ENCODE measurements at regions not wholly inside any gene's neighbourhood (a gene's known extent, or its start where the extent isn't known, plus 50 kb on each side); places are given as distances from the start of the nearest gene placed in this dataset.

- TF ChIP-seq CTCF (IDR thresholded peaks at IDR 0.05) (no peak), POLR2A (IDR thresholded peaks at IDR 0.05) (no peak), EP300 (IDR thresholded peaks at IDR 0.05) (no peak)
Observed at GRCh38 chr1:105208581-105208980, 1458.9 kb downstream of the AMY1C start.
